Upper lobe of left lung (tissue), 6 donors: ENCODE measurements at regions not wholly inside any gene's neighbourhood (a gene's known extent, or its start where the extent isn't known, plus 50 kb on each side); places are given as distances from the start of the nearest gene placed in this dataset.

Experiments
- ATAC-seq, 2 donors: fragments of 200-7000 bp; cut with Tn5 transposase; one replicate each; pipeline ENCODE4 v1.9.1; 2022; ENCODE audit warnings: mild to moderate bottlenecking in 2 of 2, moderate library complexity in 2 of 2; ENCODE audit not compliant: low FRiP score in 2 of 2
- DNase-seq, 2 donors: peaks; one replicate each; pipeline ENCODE4 v3.0.0-alpha.2; 2019 to 2020
- H3K27ac ChIP-seq, 4 donors: fragments of 200-600 bp; sonication (generic); one replicate each; pipeline ENCODE4 v1.5.1; 2016 to 2019
- H3K27me3 ChIP-seq, 4 donors: fragments of 200-600 bp; sonication (generic); one replicate each; pipeline ENCODE4 v1.5.1; 2017 to 2019
- H3K36me3 ChIP-seq, 4 donors: fragments of 200-600 bp; sonication (generic); one replicate each; pipeline ENCODE4 v1.5.1; 2016 to 2019
- H3K4me1 ChIP-seq, 4 donors: fragments of 200-600 bp; sonication (generic); one replicate each; pipeline ENCODE4 v1.5.1; 2018 to 2019
- H3K4me3 ChIP-seq, 4 donors: fragments of 200-600 bp; sonication (generic); one replicate each; pipeline ENCODE4 v1.5.1; 2017 to 2019; ENCODE audit warnings: mild to moderate bottlenecking in 2 of 4, moderate library complexity in 1 of 4
- H3K9me3 ChIP-seq, 4 donors: fragments of 200-600 bp; sonication (generic); one replicate each; pipeline ENCODE4 v1.5.1; 2018 to 2019
- EP300 ChIP-seq, 4 donors: sonication (generic); formaldehyde crosslinking; IDR thresholded peaks; one replicate each; pipeline ENCODE4 v1.5.1; 2017; ENCODE audit warnings: antibody characterized with exemption in 4 of 4, control low read depth in 2 of 4
- POLR2A ChIP-seq, 4 donors: fragments of 450-650 bp; IDR thresholded peaks; one replicate each; pipeline ENCODE4 v1.5.1; 2016 to 2017; ENCODE audit warnings: antibody characterized with exemption in 4 of 4, mild to moderate bottlenecking in 2 of 4
- POLR2AphosphoS5 ChIP-seq, 2 donors: sonication (generic); formaldehyde crosslinking; IDR thresholded peaks; one replicate each; pipeline ENCODE4 v1.5.1; 2017; ENCODE audit warnings: antibody characterized with exemption in 2 of 2
- WGBS, 2 donors: methylation state at CpG; one replicate each; pipeline ENCODE4 v1.1.5; 2017 to 2018; 5-methylcytosine and 5-hydroxymethylcytosine counted together
- TF ChIP-seq, protein P1 (sequence below), 6 experiments: fragments of 450-650 bp in 4 of 6; fragments of 200-600 bp in 2 of 6; sonication (generic) in 2 of 6; IDR thresholded peaks; one replicate each; pipeline ENCODE4 v1.5.1; 2016 to 2019; ENCODE audit warnings: antibody characterized with exemption in 6 of 6
- donor health status: DM: no; HTN: no; CAD: no; lungs with moderate emphysema.
- donor health status: DM: no; HTN: yes; CAD: no; lungs with severe emphysema.

DNA sequence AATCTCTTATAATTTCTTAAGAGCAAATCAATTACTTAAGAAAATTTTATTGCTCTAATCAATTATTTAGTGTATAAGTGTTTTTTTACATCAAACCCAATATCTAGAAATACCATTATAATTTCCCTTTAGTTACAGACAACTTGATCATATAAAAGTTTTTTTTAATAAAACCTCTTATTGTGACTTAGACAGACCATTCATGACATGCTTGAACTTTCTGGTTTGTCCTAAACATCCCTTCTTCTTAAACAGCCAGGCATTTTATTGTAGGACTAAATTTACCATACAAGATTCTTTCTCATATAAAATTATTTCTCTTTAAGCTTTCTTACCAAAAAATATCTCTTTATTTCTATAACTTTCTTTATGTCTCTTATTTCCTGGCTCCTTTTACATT, 164.5 kb downstream of the SUCNR1 start:
- peaks cover 0 to 12% (median 4%) of the 10 kb centered on the region in 4 donors for H3K9me3 ChIP-seq
- no peaks in the 10 kb centered on the region for H3K4me1 ChIP-seq
- H3K27me3 ChIP-seq: no peaks in the 10 kb centered on the region
- DNase-seq (no peak), ATAC-seq (no peak)
- no peaks in the 10 kb centered on the region for H3K36me3 ChIP-seq
- TF ChIP-seq POLR2A (IDR thresholded peaks at IDR 0.05) (no peak), POLR2AphosphoS5 (IDR thresholded peaks at IDR 0.05) (no peak), EP300 (IDR thresholded peaks at IDR 0.05) (no peak)
- TF ChIP-seq, protein P1, sequence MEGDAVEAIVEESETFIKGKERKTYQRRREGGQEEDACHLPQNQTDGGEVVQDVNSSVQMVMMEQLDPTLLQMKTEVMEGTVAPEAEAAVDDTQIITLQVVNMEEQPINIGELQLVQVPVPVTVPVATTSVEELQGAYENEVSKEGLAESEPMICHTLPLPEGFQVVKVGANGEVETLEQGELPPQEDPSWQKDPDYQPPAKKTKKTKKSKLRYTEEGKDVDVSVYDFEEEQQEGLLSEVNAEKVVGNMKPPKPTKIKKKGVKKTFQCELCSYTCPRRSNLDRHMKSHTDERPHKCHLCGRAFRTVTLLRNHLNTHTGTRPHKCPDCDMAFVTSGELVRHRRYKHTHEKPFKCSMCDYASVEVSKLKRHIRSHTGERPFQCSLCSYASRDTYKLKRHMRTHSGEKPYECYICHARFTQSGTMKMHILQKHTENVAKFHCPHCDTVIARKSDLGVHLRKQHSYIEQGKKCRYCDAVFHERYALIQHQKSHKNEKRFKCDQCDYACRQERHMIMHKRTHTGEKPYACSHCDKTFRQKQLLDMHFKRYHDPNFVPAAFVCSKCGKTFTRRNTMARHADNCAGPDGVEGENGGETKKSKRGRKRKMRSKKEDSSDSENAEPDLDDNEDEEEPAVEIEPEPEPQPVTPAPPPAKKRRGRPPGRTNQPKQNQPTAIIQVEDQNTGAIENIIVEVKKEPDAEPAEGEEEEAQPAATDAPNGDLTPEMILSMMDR (IDR thresholded peaks at IDR 0.05): no peak
- no peak overlapping the region for H3K27ac ChIP-seq
- no peak overlapping the region for H3K4me3 ChIP-seq

DNA sequence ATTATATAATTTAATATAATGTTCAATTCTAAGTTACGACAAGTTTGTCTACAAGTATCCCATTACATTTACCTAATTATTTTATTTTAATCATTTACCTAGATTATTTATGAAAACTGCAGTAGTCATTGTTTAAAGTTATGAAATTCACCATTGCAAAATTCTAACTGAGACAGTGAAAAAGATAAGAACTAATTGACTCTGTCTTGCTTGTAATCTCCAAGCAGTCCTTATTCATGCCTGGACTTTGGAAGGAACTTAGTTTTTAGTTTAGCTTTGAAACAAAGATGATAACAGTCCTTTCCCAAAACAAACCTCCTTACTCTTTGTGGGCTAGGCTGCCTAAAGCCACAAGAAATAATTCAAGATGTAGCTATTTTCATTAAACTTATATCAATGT, 165.0 kb downstream of the SUCNR1 start:
- 91 to 99% methylated on average over 1 of the region's 1 CpG for WGBS, 2 donors
- no peaks in the 10 kb centered on the region for H3K4me1 ChIP-seq
- peaks cover 0 to 12% (median 4%) of the 10 kb centered on the region in 4 donors for H3K9me3 ChIP-seq
- H3K27me3 ChIP-seq: no peaks in the 10 kb centered on the region
- ATAC-seq (no peak), DNase-seq (no peak)
- TF ChIP-seq POLR2A (IDR thresholded peaks at IDR 0.05): no peak
- no peak for TF ChIP-seq POLR2AphosphoS5 (IDR thresholded peaks at IDR 0.05)
- no peak for TF ChIP-seq EP300 (IDR thresholded peaks at IDR 0.05)
- TF ChIP-seq, protein P1 (IDR thresholded peaks at IDR 0.05): no peak
- no peak overlapping the region for H3K27ac ChIP-seq
- H3K36me3 ChIP-seq: no peaks in the 10 kb centered on the region
- no peak overlapping the region for H3K4me3 ChIP-seq

DNA sequence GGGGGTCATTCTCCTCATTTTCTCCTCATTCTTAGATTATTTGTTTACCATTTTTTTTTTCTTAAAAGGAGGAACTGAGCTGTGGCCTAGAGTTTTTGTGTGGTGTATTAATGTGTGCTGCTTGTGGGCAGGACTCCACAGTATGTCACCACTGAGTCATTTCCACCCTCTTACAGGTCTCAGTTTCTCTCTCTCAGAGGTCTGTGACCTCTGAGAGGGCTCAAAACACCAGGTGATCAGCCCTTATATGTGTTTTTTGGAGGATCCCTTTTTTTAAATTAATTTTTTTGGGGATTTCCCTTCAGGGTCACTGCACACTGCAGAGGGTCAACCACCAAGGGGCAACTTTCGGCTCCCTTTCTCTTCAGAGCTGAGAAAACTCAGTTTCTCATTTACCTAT, 166.4 kb downstream of the SUCNR1 start:
- Histone ChIP-seq H3K4me1 (no peaks in the 10 kb centered on the region), H3K27me3 (no peaks in the 10 kb centered on the region), H3K36me3 (no peaks in the 10 kb centered on the region), H3K27ac (no peak overlapping the region), H3K4me3 (no peak overlapping the region), H3K9me3 (peaks cover 0 to 12% (median 4%) of the 10 kb centered on the region in 4 donors)
- ATAC-seq (no peak), DNase-seq (no peak)
- no peak for TF ChIP-seq POLR2A (IDR thresholded peaks at IDR 0.05)
- no peak for TF ChIP-seq POLR2AphosphoS5 (IDR thresholded peaks at IDR 0.05)
- TF ChIP-seq, protein P1 (IDR thresholded peaks at IDR 0.05): no peak
- no peak for TF ChIP-seq EP300 (IDR thresholded peaks at IDR 0.05)
- WGBS, 2 donors: 87 to 100% methylated on average over 1 of the region's 1 CpG

DNA sequence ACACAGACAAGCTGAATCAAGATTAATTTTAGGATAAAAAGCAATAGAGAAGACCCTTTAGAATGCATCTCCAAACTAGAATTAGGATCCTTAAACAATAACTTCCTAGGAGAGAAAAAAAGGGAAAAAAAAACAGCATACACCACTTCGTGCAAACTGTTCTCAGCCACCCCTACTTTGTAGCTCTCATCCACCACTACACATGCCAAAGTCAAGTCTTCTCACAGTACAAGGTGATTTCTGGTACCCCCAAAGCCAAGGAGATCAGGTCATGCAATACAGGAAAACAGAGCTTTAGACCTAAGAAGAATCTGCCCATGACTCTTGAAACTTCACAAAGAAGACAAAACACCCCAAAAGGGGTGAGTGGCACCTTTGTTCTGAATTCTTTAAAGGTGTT, 166.9 kb downstream of the SUCNR1 start:
- DNase-seq (no peak), ATAC-seq (no peak)
- peaks cover 0 to 12% (median 4%) of the 10 kb centered on the region in 4 donors for H3K9me3 ChIP-seq
- no peak overlapping the region for H3K4me3 ChIP-seq
- TF ChIP-seq, protein P1 (IDR thresholded peaks at IDR 0.05): no peak
- TF ChIP-seq EP300 (IDR thresholded peaks at IDR 0.05) (no peak), POLR2AphosphoS5 (IDR thresholded peaks at IDR 0.05) (no peak), POLR2A (IDR thresholded peaks at IDR 0.05) (no peak)
- H3K36me3 ChIP-seq: no peaks in the 10 kb centered on the region
- H3K27me3 ChIP-seq: no peaks in the 10 kb centered on the region
- no peak overlapping the region for H3K27ac ChIP-seq
- no peaks in the 10 kb centered on the region for H3K4me1 ChIP-seq
- 72 to 85% methylated on average over 1 of the region's 1 CpG for WGBS, 2 donors

DNA sequence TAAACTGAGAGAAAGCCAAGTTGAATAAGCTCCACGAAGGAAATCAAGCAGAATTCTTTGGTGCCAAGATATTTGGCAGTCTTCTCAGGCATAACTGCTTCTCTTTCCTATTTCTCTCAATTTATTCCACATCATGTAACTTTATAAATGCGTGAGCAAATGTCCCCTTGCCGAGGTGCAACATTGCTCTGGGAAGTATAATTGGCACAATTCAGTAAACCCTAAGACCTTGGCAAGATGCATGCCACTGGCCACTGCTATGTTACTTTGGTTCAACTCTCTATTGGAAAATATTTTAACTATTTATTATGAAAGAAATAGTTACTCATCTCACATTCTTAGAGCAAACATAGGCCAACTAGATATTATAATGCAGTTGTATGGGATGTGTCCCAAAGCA, 170.2 kb downstream of the SUCNR1 start:
- 71 to 76% methylated on average over 3 of the region's 3 CpGs for WGBS, 2 donors
- TF ChIP-seq POLR2A (IDR thresholded peaks at IDR 0.05): no peak
- TF ChIP-seq POLR2AphosphoS5 (IDR thresholded peaks at IDR 0.05): no peak
- TF ChIP-seq EP300 (IDR thresholded peaks at IDR 0.05): no peak
- TF ChIP-seq, protein P1 (IDR thresholded peaks at IDR 0.05): no peak
- ATAC-seq: no peak
- Histone ChIP-seq H3K4me1 (no peaks in the 10 kb centered on the region), H3K27me3 (no peaks in the 10 kb centered on the region), H3K4me3 (no peak overlapping the region), H3K36me3 (no peaks in the 10 kb centered on the region), H3K9me3 (no peaks in the 10 kb centered on the region), H3K27ac (no peak overlapping the region)
- DNase-seq: no peak
